Pancreas (tissue), 10 donors: ENCODE measurements at regions not wholly inside any gene's neighbourhood (a gene's known extent, or its start where the extent isn't known, plus 50 kb on each side); places are given as distances from the start of the nearest gene placed in this dataset.
"Not testable (repeated sequence)": the region's sequence is repeated elsewhere in the genome, so short reads cannot be mapped to it uniquely, and the experiment has no call there.

Experiments used
- ATAC-seq, 4 donors: fragments of 200-7000 bp; cut with Tn5 transposase; one replicate each; pipeline versions ENCODE4 v1.8.0 to v1.9.1; 2020; ENCODE audit warnings: mild to moderate bottlenecking in 4 of 4, moderate library complexity in 4 of 4
- DNase-seq, 6 donors: peaks; one replicate each; pipeline ENCODE4 v3.0.0-alpha.2; 2020
- FAIRE-seq: peaks from 2 replicates; lab custom pipeline; 2012; peaks lifted over from hg19 to GRCh38; lab: Jason Lieb, UNC
- H3K27ac ChIP-seq, 4 donors: fragments of 200-600 bp; sonication (generic); 1 replicate in 3 of 4; 2 replicates in 1 of 4; pipeline versions ENCODE4 v1.5.0 to v1.8.0; 2020
- H3K27me3 ChIP-seq, 4 donors: fragments of 200-600 bp; one replicate each; pipeline ENCODE4 v1.8.0; 2021
- H3K36me3 ChIP-seq, 3 donors: fragments of 200-600 bp; sonication (generic) in 1 of 3; one replicate each; pipeline versions ENCODE4 v1.5.0 to v1.8.0; 2020 to 2021
- H3K4me1 ChIP-seq, 3 donors: fragments of 200-600 bp; one replicate each; pipeline ENCODE4 v1.8.0; 2021
- H3K4me3 ChIP-seq, 4 donors: fragments of 200-600 bp; sonication (generic) in 2 of 4; one replicate each; pipeline versions ENCODE4 v1.5.0 to v1.8.0; 2020 to 2021
- H3K9me3 ChIP-seq, 4 donors: fragments of 200-600 bp; one replicate each; pipeline ENCODE4 v1.8.0; 2021
- CTCF ChIP-seq, 4 donors: fragments of 200-600 bp; sonication (generic) in 3 of 4; IDR thresholded peaks; one replicate each; pipeline versions ENCODE4 v1.5.0 to v1.8.0; 2021; ENCODE audit warnings: antibody characterized with exemption in 4 of 4
- WGBS, 2 donors: extraction: QIAGEN DNeasy Blood & Tissue Kit; methylation state at CpG; one replicate each; pipeline ENCODE4 v1.1.7; 2013; 5-methylcytosine and 5-hydroxymethylcytosine counted together
- intact Hi-C, 3 donors: fragments of 100-400 bp; cut with DNase I; formaldehyde crosslinking; loops; one replicate each; pipeline versions ENCODE4 v1.11.1 to v1.14.2; 2022
- donor health status: healthy with polysubstance abuse.
- donor health status: DM: no; HTN: no; CAD: no; lungs with moderate emphysema.
- donor health status: DM: no; HTN: no; CAD: no.
- donor health status: control.
- donor health status: control.
- donor health status: Bipolar disorder and iron deficiency.
- donor health status: DM: yes; HTN: yes; CAD: no.
- donor health status: DM: no; HTN: no; CAD: no.
- donor health status: DM: no; HTN: no; CAD: no.
- donor health status: DM: yes; HTN: yes; CAD: no.

DNA sequence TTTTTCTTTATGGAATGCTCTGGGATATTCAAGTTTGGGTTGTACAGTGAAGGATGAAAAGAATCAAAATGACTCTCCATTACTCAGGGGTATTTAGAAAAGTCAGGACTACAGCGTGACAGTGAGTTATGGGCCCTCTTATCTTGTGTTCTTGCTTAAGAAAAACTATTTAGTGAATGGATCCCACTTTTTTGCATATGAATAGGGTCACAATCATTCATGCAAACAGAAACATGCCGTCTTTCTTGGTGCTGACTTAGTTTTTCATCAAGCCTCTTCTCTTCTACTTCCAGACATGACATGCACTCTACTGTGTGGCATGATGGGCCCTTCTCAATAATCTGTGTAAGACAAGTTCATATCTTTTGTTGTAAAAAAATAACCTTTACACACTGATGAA, 488.4 kb upstream of the MMS22L start:
- intact Hi-C loops = no loop called here
- TF ChIP-seq CTCF (IDR thresholded peaks at IDR 0.05) = no peak
- WGBS, 2 donors = 18 to 19% methylated on average over 2 of the region's 2 CpGs
- Histone ChIP-seq H3K36me3 (no peaks in the 10 kb centered on the region), H3K9me3 (no peaks in the 10 kb centered on the region), H3K27me3 (no peaks in the 10 kb centered on the region), H3K4me3 (no peak overlapping the region), H3K4me1 (no peaks in the 10 kb centered on the region), H3K27ac (no peak overlapping the region)
- FAIRE-seq (no peak), DNase-seq (no peak), ATAC-seq (no peak)

GRCh38 chr6:97775012-97775411, 492.0 kb upstream of the MMS22L start:
- no peak for FAIRE-seq
- Histone ChIP-seq H3K4me3 (no peak overlapping the region), H3K9me3 (no peaks in the 10 kb centered on the region), H3K4me1 (no peaks in the 10 kb centered on the region), H3K27ac (no peak overlapping the region), H3K36me3 (no peaks in the 10 kb centered on the region), H3K27me3 (no peaks in the 10 kb centered on the region)
- no peak for DNase-seq
- no peak for ATAC-seq
- 56 to 62% methylated on average over 5 of the region's 5 CpGs for WGBS, 2 donors
- TF ChIP-seq CTCF (IDR thresholded peaks at IDR 0.05) = no peak
- intact Hi-C loops = no loop called here

GRCh38 chr6:97778290-97779038, 495.4 kb upstream of the MMS22L start:
- intact Hi-C loops = no loop called here
- Histone ChIP-seq H3K36me3 (no peaks in the 10 kb centered on the region), H3K9me3 (no peaks in the 10 kb centered on the region), H3K4me1 (no peaks in the 10 kb centered on the region), H3K27ac (no peak overlapping the region), H3K27me3 (no peaks in the 10 kb centered on the region), H3K4me3 (no peak overlapping the region)
- no peak for FAIRE-seq
- no peak for DNase-seq
- WGBS, 2 donors = 40 to 51% methylated on average over 5 of the region's 5 CpGs
- ATAC-seq = no peak
- no peak for TF ChIP-seq CTCF (IDR thresholded peaks at IDR 0.05)

DNA sequence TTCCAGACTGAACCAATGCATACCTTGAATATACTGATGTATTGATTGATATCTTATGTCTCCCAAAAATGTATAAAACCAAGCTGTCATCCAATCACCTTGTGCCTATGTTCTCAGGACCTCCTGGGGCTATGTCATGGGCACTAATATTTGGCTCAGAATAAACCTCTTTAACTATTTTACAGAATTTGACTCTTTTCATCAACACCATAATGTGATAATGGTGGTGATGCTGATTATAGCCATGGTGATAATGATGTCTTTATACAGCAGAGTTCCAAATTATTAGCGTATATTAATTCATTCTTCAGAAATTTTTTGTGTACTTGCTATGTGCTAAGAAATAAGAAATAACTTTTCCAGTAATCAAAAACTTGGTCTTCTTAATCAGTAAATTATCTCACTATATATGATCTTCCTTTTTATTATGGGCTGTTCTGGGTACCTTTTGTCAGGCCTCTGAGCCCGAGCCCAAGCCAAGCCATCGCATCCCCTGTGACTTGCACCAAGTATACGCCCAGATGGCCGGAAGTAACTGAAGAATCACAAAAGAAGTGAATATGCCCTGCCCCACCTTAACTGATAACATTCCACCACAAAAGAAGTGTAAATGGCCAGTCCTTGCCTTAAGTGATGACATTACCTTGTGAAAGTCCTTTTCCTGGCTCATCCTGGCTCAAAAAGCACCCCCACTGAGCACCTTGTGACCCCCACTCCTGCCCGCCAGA, 496.2 kb upstream of the MMS22L start:
- H3K9me3 ChIP-seq, H3K4me3 ChIP-seq, H3K27ac ChIP-seq, DNase-seq, H3K36me3 ChIP-seq, FAIRE-seq, ATAC-seq, H3K27me3 ChIP-seq, H3K4me1 ChIP-seq, intact Hi-C loops: not testable (repeated sequence)
- WGBS, 2 donors = 67 to 81% methylated on average over 5 of the region's 6 CpGs

DNA sequence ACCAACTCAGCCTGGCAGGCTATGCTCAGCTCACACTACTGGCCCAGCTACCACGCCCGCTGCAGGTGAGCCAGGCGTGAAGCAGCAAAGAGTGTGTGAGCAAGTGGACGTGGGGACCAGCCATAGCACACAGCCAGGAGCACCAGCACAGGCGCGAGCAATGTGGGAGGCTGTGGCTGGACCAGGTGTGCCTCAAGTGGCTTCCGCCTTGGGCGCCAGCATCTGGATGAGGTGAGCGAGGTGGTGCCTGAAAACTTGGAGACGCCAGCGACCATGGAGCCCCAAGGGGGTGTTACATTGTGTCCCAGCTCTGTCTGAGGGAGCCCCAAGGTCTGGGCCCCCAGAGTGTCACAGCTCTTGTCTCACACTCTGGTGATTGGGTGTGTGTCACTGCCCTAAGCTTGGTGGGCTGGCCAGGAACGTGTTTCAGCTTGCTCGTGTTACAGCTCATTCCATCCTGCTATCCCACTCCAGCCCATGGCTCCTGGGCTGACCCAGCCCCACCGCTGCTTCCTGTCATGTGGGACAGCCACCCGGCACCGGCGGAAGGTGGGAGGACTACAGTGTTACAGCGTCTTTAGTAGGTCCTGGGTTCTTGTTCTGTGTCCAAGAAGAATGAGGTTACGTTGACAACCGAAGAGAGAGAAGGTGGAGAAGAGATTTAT, 508.0 kb upstream of the MMS22L start:
- FAIRE-seq (no peak), ATAC-seq (no peak), DNase-seq (peak in 1 of 6 donors; percentile 49)
- no peak overlapping the region for H3K4me3 ChIP-seq
- 75 to 78% methylated on average over 20 of the region's 20 CpGs for WGBS, 2 donors
- no peaks in the 10 kb centered on the region for H3K9me3 ChIP-seq
- H3K36me3 ChIP-seq = no peaks in the 10 kb centered on the region
- TF ChIP-seq CTCF (IDR thresholded peaks at IDR 0.05) = no peak
- H3K27me3 ChIP-seq = no peaks in the 10 kb centered on the region
- no peak overlapping the region for H3K27ac ChIP-seq
- intact Hi-C loops = no loop called here
- no peaks in the 10 kb centered on the region for H3K4me1 ChIP-seq
